ENCODE measurements at regions not wholly inside any gene's neighbourhood (a gene's known extent, or its start where the extent isn't known, plus 50 kb on each side); places are given as distances from the start of the nearest gene placed in this dataset.
"Not testable (repeated sequence)": the region's sequence is repeated elsewhere in the genome, so short reads cannot be mapped to it uniquely, and the experiment has no call there.

DNA sequence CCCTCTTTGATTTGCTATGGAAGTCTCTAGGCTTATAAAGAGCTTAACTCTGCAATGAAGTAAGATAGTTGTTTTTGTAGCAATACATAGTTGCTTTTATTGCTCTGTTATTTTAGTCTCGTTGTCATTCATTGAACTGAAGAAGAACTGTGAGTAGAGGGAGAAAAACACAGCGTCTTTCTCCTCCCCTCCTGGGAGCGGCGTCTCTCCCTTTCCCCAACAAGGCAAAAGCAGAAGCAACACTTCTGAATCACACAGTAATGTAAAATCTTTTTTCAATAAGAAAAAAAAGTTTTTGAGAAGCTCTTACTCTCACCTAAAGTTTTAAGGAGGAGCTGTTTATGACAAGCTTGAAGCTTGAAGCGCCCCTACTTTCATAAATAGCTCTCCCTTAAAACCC is 119.3 kb upstream of the SLC7A14 start:
- no peak for DNase-seq (ENCODE audit: low spot score)

DNA sequence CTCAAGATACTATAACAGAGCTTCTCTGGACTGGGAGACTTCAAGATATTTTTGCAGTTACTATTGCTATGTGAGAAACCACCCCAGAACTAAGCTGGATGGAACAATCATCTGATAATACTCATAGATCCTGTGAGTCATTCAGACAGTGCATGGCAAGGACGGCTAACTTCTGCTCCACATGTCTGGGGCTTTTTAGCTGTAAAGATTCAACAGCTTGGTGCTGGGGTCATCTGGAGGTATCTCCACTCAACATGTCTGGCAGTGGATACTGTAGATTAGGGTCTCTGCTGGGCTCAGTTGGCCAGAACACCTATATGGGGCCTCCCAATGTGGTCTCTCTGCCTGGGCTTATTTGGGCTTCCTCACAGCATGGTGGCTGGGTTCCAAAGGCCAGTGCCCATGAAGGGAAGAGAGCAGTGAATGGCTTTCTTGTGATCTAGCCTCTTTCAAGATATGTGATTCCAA is 117.3 kb upstream of the SLC7A14 start:
- no peak for DNase-seq (ENCODE audit: low spot score)

DNA sequence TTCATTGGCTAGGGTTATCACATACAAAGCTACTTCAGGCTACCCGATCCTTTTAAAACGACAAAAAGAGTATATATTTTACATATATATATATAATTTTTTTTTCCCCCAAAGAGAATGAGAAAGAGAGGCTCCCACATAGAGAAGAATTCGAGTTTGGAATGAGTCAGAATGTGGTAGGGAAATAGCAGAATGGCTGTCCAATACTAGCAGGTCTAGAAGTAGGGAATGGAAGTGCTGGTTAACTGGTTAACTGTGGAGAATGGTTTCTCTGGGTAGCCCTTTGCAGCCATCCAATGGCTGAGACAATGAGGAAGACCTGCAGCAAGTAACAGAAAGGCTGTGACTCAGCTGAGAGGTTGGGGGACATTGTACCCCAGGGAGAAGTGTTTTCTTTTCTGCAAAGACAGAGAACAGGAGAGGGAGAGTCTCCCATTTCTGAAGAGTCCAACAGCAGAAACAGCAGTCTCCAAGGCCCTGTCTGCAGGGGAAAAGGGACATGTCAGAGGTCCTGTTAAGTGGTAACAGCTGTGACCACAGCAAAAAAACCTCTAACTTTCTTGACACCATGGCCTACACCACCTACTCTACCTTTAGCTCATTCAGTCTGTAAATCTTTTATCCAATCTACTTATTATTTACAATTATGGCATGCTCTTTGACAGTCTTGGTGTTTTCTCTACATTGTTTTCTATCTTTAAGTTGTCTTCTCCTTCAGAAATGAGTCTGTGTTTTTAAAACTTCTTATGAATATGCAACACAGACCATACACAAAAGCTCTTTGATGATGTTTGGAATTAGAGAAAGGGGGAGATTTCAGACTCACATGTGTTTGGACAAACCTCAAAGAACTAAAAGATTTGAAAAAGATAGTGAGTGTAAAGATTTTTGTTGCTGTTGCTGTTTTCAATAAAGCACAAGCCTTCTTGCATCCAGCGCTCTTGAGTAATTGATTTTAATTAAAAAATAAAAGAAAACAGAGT is 116.1 kb upstream of the SLC7A14 start:
- DNase-seq (ENCODE audit: low spot score) = no peak

DNA sequence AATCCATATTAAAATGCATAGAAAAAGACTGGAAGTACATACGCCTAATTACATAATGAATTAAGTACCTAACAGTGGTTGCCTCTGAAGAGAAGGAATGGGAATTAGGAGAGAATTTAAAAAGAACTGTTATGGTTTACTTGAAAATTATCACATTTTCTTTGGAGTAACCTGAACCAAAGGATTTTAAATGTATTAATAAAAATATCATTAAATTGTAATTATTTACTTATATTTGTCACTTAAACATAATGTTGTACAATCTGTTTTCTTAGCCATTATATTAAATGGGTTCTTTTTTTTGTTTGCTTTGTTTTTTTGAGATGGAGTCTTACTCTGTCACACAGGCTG is 114.2 kb upstream of the SLC7A14 start:
- no peak for DNase-seq (ENCODE audit: low spot score)

DNA sequence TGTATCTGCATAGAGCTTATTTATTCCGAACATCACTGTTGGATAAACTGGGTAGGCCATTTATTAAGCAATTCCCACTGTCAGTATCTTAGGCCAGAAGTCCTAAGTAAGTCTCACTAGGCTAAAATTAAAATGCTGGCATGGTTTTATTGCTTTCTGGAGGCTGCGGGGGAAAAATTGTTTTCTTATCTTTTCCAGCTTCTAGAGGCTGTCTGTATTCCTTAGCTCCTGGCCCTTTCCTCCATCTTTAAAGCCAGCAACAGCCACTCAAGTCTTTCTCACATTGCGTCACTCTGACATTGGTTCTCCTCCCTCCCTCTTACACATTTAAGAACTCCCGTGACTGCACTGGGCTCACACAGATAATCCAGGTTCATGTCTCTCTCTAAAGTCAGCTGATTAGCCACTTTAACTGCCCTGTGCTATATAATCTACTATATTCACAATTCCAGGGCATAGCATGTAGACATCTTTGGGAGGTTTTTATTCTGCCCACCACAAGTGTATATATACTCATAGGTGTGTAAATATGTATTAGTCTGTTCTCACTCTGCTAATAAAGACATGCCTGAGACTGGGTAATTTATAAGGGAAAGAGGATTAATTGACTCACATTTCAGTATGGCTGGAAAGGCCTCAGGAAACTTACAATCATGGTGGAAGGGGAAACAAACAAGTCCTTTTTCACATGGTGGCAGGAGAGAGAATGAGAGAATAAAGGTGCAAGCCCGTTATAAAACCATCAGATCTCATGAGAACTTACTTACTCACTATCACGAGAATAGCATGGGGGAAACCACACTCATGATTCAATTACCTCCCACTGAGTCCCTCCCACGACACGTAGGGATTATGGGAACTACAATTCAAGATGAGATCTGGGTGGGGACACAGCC is 113.5 kb upstream of the SLC7A14 start:
- no peak for DNase-seq (ENCODE audit: low spot score)

DNA sequence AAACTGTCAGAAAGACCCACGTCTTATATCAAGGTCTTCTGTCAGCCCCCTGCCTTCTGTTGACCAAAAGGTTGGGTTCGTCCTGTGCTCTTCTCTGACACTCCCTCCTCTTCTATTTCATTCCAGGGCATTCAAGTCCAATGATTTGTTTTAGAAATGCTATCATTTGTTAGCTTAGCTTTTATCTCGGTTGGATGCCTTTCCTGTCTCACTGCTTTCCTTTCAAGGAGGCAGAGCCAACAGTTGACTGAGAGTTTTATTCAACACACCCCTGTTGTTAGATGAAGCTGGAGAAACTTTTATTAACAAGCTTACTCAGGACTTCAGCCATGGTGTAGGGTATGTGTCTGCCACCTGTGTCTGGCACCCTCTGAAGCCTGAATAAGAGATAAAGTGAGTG is 112.0 kb upstream of the SLC7A14 start:
- no peak for DNase-seq (ENCODE audit: low spot score)

DNA sequence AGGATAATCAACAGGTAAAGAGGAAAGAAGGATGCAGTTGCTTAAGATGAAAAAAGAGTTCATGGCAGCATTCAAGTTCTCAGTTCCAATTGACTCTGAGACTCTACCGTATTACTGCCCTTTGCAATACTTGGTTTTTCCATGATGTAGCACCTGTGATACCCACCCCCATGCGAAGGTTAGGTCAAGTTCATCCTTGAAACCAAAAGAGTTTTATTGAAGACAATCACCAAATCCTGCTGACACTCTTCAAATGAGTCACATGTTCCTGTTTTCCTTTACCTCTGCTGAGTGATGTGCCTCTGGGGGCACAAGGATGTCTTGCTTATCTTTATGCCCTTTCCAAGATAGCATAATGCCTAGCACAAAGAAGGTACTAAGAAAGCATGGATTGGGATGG is 111.3 kb upstream of the SLC7A14 start:
- DNase-seq (ENCODE audit: low spot score) = no peak

DNA sequence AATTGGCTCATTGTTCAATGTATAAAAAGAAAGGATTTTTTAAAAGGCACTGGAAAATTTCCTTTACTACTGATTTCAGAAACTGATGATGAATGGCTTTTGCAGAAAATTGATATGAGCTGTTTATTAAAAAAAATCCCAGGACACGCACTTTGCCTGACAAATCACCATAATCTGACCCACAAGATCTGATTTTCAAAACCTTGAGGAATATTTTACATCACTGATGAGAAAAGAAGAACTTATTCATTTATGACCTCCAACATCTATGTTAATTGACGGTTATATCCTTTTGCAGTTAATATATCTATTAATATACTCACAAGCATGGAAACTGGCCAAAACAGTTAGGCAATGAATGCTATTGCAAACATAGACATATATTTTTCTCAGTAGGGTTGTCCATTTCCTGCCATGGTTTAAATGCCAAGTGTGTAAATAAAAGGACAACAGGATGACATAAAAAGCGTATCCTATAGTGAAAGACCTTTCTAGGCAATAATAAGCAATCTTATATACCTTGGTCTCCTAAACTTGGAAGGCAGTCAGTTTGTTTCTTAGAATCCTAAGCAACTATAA is 109.7 kb upstream of the SLC7A14 start:
- DNase-seq (ENCODE audit: low spot score) = no peak

DNA sequence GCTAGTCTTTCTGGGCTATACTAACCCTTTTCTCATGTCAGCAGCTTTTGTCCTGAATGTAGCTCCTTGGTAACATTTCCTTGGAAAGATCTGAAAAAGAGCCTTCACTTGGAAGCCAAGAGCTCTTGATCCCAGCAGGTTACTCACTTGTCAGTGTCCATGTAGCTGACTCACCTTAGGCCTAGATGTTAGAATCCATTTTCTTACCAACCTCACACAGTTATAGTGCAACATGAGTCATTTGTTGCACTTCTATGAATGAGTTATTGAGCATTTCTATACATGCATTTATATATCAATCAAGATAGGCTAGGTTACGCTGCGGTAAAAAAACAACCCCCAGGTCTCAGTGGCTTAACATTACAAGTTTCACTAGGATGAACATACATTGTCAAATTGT is 106.8 kb upstream of the SLC7A14 start:
- no peak for DNase-seq (ENCODE audit: low spot score)

DNA sequence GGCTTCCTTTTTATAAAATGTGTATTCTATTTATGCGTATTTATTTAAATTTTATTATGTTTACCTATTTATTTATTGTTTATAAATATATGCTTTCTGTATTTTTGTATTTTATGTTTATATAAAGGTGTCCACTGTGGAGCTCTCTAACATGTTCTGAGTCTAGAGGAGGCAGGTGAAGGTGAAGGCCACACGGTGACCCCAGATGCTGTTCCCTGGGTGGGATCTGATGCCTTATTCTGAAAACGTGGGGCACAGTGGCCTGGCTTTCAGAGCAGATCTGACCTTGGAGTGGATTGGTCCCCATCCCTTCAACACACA is 104.7 kb upstream of the SLC7A14 start:
- no peak for DNase-seq (ENCODE audit: low spot score)

DNA sequence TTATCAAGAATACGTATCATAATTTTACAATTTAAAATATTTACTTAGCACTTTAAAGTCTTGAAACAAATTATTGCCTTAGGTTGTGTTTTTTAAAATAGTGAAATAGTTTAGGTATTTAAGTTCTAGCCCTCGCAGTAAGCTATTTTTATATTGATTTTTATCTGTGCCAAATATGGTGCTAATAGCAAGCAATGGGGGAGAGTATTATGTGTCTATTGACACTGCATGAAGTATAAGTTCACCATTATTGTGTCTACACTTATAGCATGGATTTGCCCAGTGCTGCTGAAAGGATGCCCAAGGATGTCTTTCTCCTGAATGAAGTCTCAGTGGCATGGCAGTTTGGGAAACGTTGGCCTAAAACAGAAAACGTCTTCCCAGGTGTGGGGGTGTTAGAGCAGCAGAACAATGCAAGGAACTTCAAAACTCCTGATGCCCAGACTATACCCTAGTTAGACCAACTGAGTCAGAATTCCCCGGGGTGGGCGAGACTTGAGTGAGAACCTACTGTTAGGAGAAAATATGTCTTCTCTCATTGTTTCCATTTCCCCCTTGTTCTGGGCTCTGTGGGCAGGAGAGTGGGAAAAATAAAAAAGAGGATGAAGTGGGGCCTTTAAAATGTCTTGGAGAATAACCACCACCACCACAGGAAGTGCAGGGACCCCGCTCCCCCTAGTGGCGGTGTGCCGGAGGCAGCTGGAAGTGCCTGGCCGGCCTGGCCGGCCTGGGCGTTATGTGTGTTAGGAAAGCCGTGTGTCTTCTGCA is 104.2 kb upstream of the SLC7A14 start:
- peak; percentile 89 for DNase-seq (ENCODE audit: low spot score)

DNA sequence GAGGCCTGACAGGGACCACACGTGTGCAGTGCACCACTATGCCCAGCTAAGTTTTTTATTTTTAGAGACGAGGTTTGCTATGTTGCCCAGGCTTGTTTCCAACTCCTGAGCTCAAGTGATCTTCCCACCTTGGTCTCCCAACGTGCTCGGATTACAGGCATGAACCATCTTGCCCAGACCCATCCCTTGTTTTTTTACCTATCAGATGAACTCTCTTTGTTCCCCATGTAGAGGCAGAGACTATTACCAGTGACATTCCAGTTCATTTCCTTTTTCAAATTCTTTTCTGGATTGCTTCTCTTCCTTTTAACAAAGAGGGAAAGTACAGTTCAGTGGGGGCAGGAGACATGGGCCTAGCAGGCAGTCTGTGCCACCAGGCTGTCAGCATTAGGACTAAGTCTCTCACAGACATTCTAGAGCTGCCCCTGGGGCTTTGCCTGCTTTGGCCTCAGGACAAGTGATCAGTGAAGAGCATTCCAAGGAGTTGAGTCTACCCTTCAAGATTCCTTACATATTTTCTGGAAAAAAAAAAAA is 103.5 kb upstream of the SLC7A14 start:
- DNase-seq (ENCODE audit: low spot score) = no peak

DNA sequence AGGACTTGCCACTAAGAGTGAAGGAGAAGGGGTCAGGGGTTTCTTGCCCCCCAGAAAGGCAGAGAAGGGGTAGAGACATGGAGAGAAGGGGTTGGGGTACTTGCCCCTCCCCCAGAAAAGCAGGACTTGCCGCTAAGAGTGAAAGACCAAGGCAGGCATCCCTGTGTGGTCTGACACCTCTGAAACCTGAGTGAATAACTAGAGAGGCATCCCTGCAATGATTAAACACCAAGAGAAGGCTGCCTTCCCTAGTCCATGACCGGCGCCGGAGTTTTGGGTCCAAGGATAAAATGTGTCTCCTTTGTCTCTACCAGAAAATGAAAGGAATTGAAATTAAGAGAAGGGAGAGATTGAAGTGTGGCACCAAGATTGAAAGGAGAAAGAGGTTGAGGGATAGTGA is 102.3 kb upstream of the SLC7A14 start:
- DNase-seq (ENCODE audit: low spot score) = not testable (repeated sequence)

DNA sequence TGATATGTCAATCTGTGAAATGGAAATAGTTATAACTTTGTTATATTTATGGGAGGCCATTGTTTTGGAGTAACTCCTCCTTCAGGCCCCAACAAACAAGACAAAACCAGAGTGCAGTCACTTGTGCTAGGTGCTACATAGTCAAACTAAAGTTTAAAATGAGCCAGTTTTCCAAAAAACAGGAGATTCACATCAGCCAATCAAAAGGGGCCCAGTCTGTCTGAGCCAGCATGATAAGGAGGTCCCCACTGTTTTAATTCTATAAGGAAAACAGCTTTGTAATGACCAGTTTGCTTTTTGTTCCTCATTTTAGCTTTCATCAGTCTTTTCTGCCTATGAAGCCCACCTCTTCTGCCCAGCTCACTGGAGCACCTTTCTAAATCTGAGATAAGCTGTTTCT is 94.7 kb upstream of the SLC7A14 start:
- no peak for DNase-seq (ENCODE audit: low spot score)

DNA sequence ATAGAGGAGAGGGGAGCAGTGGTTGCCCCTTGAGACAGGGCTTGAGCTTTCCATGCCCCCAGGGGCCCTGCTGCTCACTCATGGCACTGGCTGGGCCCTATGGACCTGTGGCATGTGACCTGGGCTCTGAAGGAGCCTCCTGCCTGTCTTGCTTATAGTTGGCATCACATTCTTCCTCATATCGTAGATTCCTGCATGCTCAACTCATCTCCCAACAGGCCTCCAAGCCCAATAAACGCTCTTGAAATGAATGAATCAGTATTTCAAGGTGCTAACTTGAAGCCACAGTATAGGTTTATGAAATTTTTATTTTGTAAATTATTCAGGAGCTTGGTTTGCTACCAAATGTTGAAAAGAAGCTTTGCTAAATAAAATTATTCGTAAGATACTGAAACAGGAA is 93.3 kb upstream of the SLC7A14 start:
- DNase-seq (ENCODE audit: low spot score) = no peak

DNA sequence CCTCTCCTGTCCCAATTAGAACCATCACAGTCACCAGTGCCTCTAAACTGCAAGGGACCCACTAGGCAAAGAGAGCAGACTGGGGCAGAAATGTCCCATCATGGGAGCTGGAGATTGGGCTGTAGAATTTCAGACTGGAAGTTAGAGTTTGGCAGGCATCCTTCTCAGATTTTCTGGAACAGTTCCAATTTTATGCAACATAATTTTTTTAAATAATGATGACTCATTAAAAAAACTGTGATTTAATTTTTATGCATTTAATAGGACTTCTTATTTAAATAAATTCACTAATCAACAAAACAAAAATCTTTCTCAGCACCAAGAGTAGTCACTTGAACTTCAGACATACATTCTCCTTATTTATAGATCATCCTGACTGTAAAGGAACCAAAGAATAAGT is 84.6 kb upstream of the SLC7A14 start:
- DNase-seq (ENCODE audit: low spot score) = no peak

DNA sequence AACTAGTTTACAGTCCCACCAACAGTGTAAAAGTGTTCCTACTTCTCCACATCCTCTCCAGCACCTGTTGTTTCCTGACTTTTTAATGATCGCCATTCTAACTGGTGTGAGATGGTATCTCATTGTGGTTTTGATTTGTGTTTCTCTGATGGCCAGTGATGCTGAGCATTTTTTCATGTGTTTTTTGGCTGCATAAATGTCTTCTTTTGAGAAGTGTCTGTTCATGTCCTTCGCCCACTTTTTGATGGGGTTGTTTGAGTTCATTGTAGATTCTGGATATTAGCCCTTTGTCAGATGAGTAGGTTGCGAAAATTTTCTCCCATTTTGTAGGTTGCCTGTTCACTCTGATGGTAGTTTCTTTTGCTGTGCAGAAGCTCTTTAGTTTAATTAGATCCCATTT is 77.1 kb upstream of the SLC7A14 start:
- DNase-seq (ENCODE audit: low spot score) = not testable (repeated sequence)

DNA sequence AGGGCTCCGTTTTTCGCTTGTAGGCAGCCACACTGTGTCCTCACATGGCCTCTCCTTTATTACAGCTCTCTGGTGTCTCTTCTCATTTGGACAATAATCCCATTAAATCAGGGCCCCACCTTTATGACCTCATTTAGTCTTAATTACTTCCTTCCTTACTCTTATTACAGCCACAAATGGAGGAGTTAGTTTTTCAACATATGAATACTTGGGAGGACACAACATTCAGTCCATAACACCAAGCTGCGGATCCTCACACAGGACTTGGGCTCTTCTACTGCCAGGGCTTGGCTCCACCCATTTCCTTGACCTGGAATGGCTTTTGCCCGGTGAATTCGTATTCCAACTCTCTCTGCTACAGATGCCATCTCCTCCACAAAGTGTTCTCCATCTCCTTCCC is 74.3 kb upstream of the SLC7A14 start:
- DNase-seq (ENCODE audit: low spot score) = no peak

DNA sequence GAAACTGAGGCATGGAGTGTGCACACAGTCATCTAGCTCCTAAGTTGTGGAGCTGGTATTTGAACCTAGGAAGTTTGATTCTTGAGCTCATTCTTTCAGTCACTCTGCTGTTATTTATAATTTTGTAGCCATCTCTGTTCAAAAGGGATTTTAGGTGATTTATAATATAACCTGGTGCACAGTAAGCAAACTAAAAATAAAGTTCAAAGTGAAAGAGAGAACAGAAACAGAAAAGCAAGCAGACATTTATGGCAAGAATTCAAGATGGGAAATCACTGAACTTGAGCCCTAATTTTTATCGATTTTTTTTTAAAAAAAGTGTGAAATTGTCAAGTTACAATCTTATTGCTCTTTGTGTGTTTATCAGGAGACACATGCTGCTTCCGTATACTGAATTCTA is 71.4 kb upstream of the SLC7A14 start:
- no peak for DNase-seq (ENCODE audit: low spot score)

DNA sequence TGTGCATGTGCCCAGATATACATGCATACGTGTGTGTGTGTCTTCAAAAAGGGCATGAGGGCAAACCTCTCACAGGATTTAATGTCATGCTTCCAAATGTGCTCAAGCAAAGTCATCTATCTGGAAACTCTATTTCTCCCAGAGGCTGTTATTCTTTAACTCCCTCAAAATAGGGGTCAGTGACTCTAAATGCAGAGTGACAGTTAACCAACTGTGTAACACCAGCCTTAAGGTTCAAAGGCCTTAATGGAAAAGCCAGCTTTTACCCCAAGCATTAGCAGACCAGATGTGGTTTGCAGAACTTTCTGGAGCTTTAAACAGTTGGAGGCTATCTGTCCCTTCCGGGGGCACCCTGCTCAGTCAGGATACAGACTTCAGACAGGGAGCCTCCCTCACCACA is 70.4 kb upstream of the SLC7A14 start:
- no peak for DNase-seq (ENCODE audit: low spot score)

DNA sequence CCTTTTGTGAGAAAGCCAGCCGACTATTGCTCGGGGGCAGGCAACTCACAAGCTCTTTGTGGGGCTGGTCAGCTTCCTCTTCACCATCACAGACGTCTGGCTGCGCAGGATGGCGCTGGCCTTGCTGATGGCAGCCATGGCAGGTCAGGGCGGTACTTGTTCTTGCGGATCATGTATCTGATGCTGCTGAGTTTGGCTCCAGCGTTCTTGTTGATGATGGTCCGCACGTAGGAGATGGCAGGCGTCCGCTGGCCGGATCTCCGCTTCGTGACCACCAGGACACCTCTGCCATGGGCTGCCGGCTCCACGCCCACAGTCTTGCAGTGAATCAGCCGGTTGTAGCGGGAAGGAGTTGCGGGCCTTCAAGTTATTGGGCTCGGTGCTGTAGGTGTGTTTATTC is 67.9 kb upstream of the SLC7A14 start:
- no peak for DNase-seq (ENCODE audit: low spot score)
